CD14-positive monocyte (primary cell): ENCODE measurements at regions not wholly inside any gene's neighbourhood (a gene's known extent, or its start where the extent isn't known, plus 50 kb on each side); places are given as distances from the start of the nearest gene placed in this dataset.

Experiments used
- DNase-seq, 3 donors: peaks; one replicate each; pipeline ENCODE4 v3.0.0-alpha.2; 2011 to 2022
- H2AFZ ChIP-seq: 2 replicates; pipeline ENCODE4 v1.6.0; 2012; ENCODE audit warnings: mild to moderate bottlenecking, low read depth, low read length, inconsistent platforms; ENCODE audit not compliant: insufficient read depth, poor library complexity, severe bottlenecking
- H3K27ac ChIP-seq, 2 donors: 1 replicate in 1 of 2; 2 replicates in 1 of 2; pipeline ENCODE4 v1.5.1; 2012 to 2013; ENCODE audit warnings: low read length in 2 of 2, control low read depth in 1 of 2, inconsistent platforms in 1 of 2, low read depth in 1 of 2, mild to moderate bottlenecking in 1 of 2
- H3K27me3 ChIP-seq, 2 donors: one replicate each; pipeline versions ENCODE4 v1.6.0 to v1.6.1; 2011 to 2013; ENCODE audit warnings: low read length in 2 of 2; ENCODE audit not compliant: control insufficient read depth in 2 of 2, insufficient read depth in 2 of 2
- H3K36me3 ChIP-seq, 2 donors: replicated peaks in 1 of 2; 1 replicate in 1 of 2; 2 replicates in 1 of 2; pipeline versions ENCODE4 v1.5.1 to v1.6.1; 2012 to 2013; ENCODE audit warnings: low read length in 2 of 2, control low read depth in 1 of 2, inconsistent platforms in 1 of 2, mild to moderate bottlenecking in 1 of 2; ENCODE audit not compliant: insufficient read depth in 2 of 2, control insufficient read depth in 1 of 2
- H3K4me1 ChIP-seq, 2 donors: 1 replicate in 1 of 2; 2 replicates in 1 of 2; pipeline versions ENCODE4 v1.5.1 to v1.6.1; 2012 to 2013; ENCODE audit warnings: low read length in 2 of 2, control low read depth in 1 of 2, inconsistent platforms in 1 of 2, mild to moderate bottlenecking in 1 of 2, moderate library complexity in 1 of 2; ENCODE audit not compliant: insufficient read depth in 2 of 2, control insufficient read depth in 1 of 2
- H3K4me2 ChIP-seq: replicated peaks from 2 replicates; pipeline ENCODE3; 2012; ENCODE audit warnings: low read length, moderate library complexity, mild to moderate bottlenecking; ENCODE audit not compliant: poor library complexity, severe bottlenecking; ENCODE audit errors: extremely low read depth
- H3K4me3 ChIP-seq, 3 experiments: fragments of 200-600 bp in 1 of 3; sonication (generic) in 1 of 3; replicated peaks in 1 of 3; 1 replicate in 2 of 3; 2 replicates in 1 of 3; pipeline ENCODE4 v1.5.1; 2011 to 2013; ENCODE audit warnings: low read length in 3 of 3, mild to moderate bottlenecking in 3 of 3, control low read depth in 2 of 3, low read depth in 2 of 3, inconsistent platforms in 1 of 3, moderate library complexity in 1 of 3
- H3K79me2 ChIP-seq: 2 replicates; pipeline ENCODE4 v1.6.0; 2012; ENCODE audit warnings: mild to moderate bottlenecking, control low read depth, inconsistent platforms, low read length, moderate library complexity; ENCODE audit not compliant: insufficient read depth
- H3K9ac ChIP-seq: 2 replicates; pipeline ENCODE4 v1.6.0; 2017; ENCODE audit warnings: low read length, mild to moderate bottlenecking; ENCODE audit not compliant: insufficient read depth, poor library complexity, severe bottlenecking
- H3K9me3 ChIP-seq, 2 donors: replicated peaks in 1 of 2; 1 replicate in 1 of 2; 2 replicates in 1 of 2; pipeline versions ENCODE4 v1.5.1 to v1.6.1; 2012 to 2013; ENCODE audit warnings: low read length in 2 of 2, control low read depth in 1 of 2; ENCODE audit not compliant: control insufficient read depth in 1 of 2, insufficient read depth in 1 of 2
- H4K20me1 ChIP-seq: 2 replicates; pipeline ENCODE4 v1.6.0; 2012; ENCODE audit warnings: mild to moderate bottlenecking, low read length, control low read depth, moderate library complexity; ENCODE audit not compliant: insufficient read depth
- H3K27ac Mint-ChIP-seq, 7 donors: one replicate each; pipeline ENCODE4 v1.8.0; 2020; ENCODE audit warnings: mild to moderate bottlenecking in 7 of 7, mixed read lengths in 7 of 7, moderate library complexity in 6 of 7, inconsistent platforms in 2 of 7
- H3K27me3 Mint-ChIP-seq, 3 donors: one replicate each; pipeline ENCODE4 v1.8.0; 2021 to 2022; ENCODE audit warnings: low read depth in 3 of 3, mild to moderate bottlenecking in 3 of 3, mixed read lengths in 3 of 3, moderate library complexity in 3 of 3, inconsistent platforms in 1 of 3
- H3K36me3 Mint-ChIP-seq, 2 donors: one replicate each; pipeline ENCODE4 v1.8.0; 2020; ENCODE audit warnings: mixed read lengths in 2 of 2, inconsistent platforms in 1 of 2, mild to moderate bottlenecking in 1 of 2
- H3K4me1 Mint-ChIP-seq: one replicate; pipeline ENCODE4 v1.8.0; 2020; ENCODE audit warnings: mild to moderate bottlenecking, mixed read lengths
- H3K4me3 Mint-ChIP-seq, 2 donors: one replicate each; pipeline ENCODE4 v1.8.0; 2020; ENCODE audit warnings: mild to moderate bottlenecking in 2 of 2, mixed read lengths in 2 of 2, moderate library complexity in 1 of 2
- H3K9me3 Mint-ChIP-seq, 7 donors: one replicate each; pipeline ENCODE4 v1.8.0; 2020 to 2022; ENCODE audit warnings: mixed read lengths in 7 of 7, mild to moderate bottlenecking in 6 of 7, moderate library complexity in 6 of 7, inconsistent platforms in 2 of 7
- CTCF ChIP-seq: fragments of 200-600 bp; IDR thresholded peaks from one replicate; pipeline ENCODE4 v1.8.0; 2022; ENCODE audit warnings: antibody characterized with exemption, mild to moderate bottlenecking
- WGBS: methylation state at CpG from one replicate; pipeline ENCODE4 v1.1.5; 2013; ENCODE audit warnings: missing lambda C conversion rate; ENCODE audit not compliant: insufficient coverage; 5-methylcytosine and 5-hydroxymethylcytosine counted together
- intact Hi-C, 2 donors: fragments of 100-400 bp; cut with micrococcal nuclease; formaldehyde crosslinking; loops; one replicate each; pipeline versions ENCODE4 v1.15.0 to v1.15.1; 2023

GRCh38 chr1:169044296-169044695, 62.2 kb upstream of the ATP1B1 start:
- WGBS: 0% methylated on average over 1 of the region's 3 CpGs
- peak overlapping the region in 1 of 2 donors; percentile 53 for H3K27ac ChIP-seq

GRCh38 chr1:169044971-169045370, 61.5 kb upstream of the ATP1B1 start:
- H3K4me3 ChIP-seq: peak overlapping the region in 1 of 3 experiments; percentile 31
- intact Hi-C loops: loop anchor here in 1 of 2 donors (10.0 kb wide), 1 partner anchor 60 kb away; the partner anchor contains the start of gene ATP1B1
- no peak overlapping the region for H3K9ac ChIP-seq
- Mint-ChIP-seq H3K27ac (peak overlapping the region in 6 of 7 donors; percentile 10 to 81 (median 62)), H3K4me3 (no peak overlapping the region), H3K27me3 (peaks cover 0 to 7% (median 3%) of the 10 kb centered on the region in 3 donors), H3K36me3 (peaks cover 0 to 2% of the 10 kb centered on the region in 2 donors), H3K4me1 (peaks cover 63% of the 10 kb centered on the region), H3K9me3 (peaks cover 0 to 3% (median 2%) of the 10 kb centered on the region in 7 donors)
- H2AFZ ChIP-seq: peak overlapping the region; percentile 43
- no peaks in the 10 kb centered on the region for H3K36me3 ChIP-seq
- H4K20me1 ChIP-seq: no peaks in the 10 kb centered on the region
- peaks cover 56 to 70% of the 10 kb centered on the region in 2 donors for H3K4me1 ChIP-seq
- peak overlapping the region; percentile 14 to 53 for H3K27ac ChIP-seq
- WGBS: 3% methylated on average over 3 of the region's 4 CpGs
- peak in 1 of 3 donors; percentile 16 for DNase-seq
- no peak for TF ChIP-seq CTCF
- H3K9me3 ChIP-seq: no peaks in the 10 kb centered on the region
- H3K4me2 ChIP-seq: no peak overlapping the region
- no peaks in the 10 kb centered on the region for H3K27me3 ChIP-seq
- H3K79me2 ChIP-seq: no peaks in the 10 kb centered on the region

More at GRCh38 chr1:169044296-169044695, 62.2 kb upstream of the ATP1B1 start:
- Mint-ChIP-seq H3K9me3 (peaks cover 0 to 3% (median 2%) of the 10 kb centered on the region in 7 donors), H3K27me3 (peaks cover 0 to 7% (median 3%) of the 10 kb centered on the region in 3 donors), H3K4me1 (peaks cover 64% of the 10 kb centered on the region), H3K36me3 (peaks cover 0 to 2% of the 10 kb centered on the region in 2 donors), H3K27ac (peak overlapping the region; percentile 76 to 85 (median 83)), H3K4me3 (peak overlapping the region; percentile 28 to 58)
- Histone ChIP-seq H3K9ac (no peak overlapping the region), H3K27me3 (no peaks in the 10 kb centered on the region), H3K79me2 (no peaks in the 10 kb centered on the region), H4K20me1 (no peaks in the 10 kb centered on the region), H2AFZ (peak overlapping the region; percentile 33), H3K4me2 (peak overlapping the region; percentile 49), H3K36me3 (no peaks in the 10 kb centered on the region), H3K9me3 (no peaks in the 10 kb centered on the region), H3K4me3 (peak overlapping the region in 1 of 3 experiments; percentile 31), H3K4me1 (peaks cover 56 to 70% of the 10 kb centered on the region in 2 donors)
- DNase-seq: peak; percentile 45 to 48 (median 47)
- no peak for TF ChIP-seq CTCF
- intact Hi-C loops: loop anchor here in 1 of 2 donors (10.0 kb wide), 1 partner anchor 61 kb away; the partner anchor contains the start of gene ATP1B1
